Cerebellar cortex (tissue), 1 donor: ENCODE measurements at regions not wholly inside any gene's neighbourhood (a gene's known extent, or its start where the extent isn't known, plus 50 kb on each side); places are given as distances from the start of the nearest gene placed in this dataset.

Experiments
- DNase-seq: peaks from one replicate; pipeline ENCODE4 v3.0.0-alpha.2; 2015; ENCODE audit warnings: low spot score

DNA sequence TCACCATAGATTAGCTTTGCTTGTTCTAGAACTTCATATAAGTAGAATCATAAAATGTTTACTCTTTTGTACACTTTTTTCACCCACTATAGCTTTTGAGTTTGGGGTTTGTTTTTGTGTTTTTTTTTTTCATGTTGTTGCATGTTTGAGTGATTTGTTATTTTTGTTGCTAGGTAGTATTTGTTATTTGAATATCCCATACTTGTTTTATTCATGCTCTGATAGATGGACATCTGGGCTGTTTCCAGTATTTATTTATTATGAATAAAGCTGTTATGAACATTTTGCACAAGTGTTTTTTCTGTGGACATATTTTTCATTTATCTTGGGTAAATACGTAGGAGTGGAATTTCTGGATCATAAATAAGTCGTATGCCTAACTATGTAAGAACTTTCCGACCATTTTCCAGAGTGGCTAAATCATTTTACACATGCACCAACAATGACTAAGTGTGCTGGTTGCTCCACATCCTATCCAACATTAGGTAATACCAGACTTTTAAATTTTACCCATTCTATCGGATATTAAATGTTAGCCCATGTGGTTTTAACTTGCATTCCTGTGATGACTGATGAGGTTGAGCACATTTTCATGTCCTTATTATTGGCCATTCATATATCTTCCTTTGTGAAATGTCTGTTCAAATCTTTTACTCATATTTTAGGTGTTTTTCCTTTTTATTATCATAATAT, 69.1 kb upstream of the NR4A3 start:
- no peak for DNase-seq

DNA sequence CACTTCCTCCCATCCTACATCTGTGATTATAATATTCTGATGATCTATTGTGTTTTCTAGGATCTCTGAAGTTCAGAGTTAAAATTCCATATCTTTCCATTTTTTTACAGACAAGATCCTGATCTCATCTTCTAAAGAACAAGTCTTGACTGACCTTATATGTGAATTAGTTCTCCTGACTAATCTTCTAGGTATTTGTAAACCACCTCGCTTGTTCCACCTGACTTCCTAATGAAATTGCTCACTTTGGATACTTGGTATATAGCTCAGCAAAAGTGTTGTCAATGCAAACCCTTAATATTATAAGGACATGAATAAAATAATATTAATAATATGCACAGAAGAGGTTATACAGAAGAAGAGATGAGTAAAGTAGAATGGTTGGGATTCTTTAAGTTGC, 68.2 kb upstream of the NR4A3 start:
- DNase-seq: no peak

DNA sequence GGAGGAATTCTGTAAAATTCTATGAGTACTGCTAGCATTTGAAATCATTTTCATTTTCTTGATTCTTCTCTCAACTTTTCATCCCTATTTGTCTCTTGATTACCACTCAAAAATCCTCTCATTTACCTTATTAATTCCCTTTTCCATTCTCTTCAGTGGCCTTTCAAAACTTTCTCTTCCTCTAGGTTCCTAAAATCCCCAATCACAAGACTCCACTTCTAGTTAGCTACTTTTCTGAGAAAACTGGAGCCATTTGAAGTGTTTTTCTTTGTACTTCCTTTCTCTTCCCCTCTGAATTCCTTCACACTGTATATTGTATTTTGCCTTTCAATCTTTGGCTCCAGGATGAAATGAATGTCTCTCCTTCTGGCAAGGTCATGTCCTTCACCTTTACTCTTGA, 61.3 kb upstream of the NR4A3 start:
- no peak for DNase-seq

DNA sequence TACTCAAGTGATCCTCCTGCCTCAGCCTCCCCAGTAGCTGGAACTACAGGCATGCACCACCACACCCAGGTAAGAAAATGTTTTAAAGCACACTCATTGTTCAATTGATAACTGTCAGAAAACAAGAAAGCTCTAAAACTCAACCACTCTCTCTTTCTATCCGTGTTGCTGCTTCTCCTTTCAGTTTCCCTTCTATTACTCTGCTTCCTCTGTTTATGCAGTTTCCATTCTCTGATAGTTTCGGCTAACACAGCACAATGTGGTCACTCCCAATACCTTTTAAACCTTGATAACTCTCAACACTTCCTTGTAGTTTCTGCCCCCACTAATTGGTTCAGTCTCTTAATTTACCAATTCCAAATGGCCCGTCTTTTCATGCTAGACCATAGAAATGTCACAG, 59.2 kb upstream of the NR4A3 start:
- no peak for DNase-seq
